ENCODE measurements at regions not wholly inside any gene's neighbourhood (a gene's known extent, or its start where the extent isn't known, plus 50 kb on each side); places are given as distances from the start of the nearest gene placed in this dataset.
A peak's percentile ranks its signal among the peaks of the same experiment; 100 is the strongest.

- no peak for DNase-seq
Observed at GRCh38 chr15:70172124-70172523, 74.4 kb upstream of the TLE3 start.

DNA sequence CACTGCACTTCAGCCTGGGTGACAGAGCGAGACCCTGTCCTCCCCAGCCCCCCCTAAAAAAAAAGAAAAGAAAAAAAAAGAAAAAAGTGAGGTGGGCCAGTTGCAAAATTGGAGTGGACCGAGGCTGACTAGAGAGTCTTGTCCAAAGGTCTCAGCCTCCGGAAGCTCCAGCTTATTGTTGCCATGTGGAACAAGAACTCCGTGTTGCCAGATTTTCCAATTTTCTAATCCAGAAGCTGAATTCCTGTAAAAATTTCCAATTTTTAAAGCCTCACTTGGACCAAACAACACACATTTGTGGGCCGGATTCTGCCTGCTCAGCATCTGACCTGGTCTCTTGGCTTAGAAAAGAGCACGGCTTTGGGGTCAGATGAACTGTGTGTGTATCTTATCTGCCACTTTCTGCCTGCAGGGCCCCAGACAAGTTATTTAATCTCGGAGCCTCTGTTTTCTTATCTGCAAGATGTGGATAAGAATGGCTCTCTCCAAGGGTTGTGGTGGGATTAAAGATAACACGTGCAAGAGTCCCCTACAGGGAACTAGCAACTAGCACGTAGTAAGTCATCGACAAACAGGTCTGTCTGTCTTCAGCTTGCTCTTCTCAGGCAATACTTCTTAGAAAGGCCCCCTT is 73.7 kb upstream of the TLE3 start:
- DNase-seq: no peak

- peak; percentile 37 for DNase-seq
Observed at GRCh38 chr15:70170096-70170699, 72.5 kb upstream of the TLE3 start.

GRCh38 chr15:70169147-70169546 is 71.4 kb upstream of the TLE3 start:
- no peak for DNase-seq

- DNase-seq: no peak
Observed at GRCh38 chr15:70167155-70167554, 69.4 kb upstream of the TLE3 start.

- DNase-seq: no peak
Observed at GRCh38 chr15:70166506-70167087, 68.9 kb upstream of the TLE3 start.

DNA sequence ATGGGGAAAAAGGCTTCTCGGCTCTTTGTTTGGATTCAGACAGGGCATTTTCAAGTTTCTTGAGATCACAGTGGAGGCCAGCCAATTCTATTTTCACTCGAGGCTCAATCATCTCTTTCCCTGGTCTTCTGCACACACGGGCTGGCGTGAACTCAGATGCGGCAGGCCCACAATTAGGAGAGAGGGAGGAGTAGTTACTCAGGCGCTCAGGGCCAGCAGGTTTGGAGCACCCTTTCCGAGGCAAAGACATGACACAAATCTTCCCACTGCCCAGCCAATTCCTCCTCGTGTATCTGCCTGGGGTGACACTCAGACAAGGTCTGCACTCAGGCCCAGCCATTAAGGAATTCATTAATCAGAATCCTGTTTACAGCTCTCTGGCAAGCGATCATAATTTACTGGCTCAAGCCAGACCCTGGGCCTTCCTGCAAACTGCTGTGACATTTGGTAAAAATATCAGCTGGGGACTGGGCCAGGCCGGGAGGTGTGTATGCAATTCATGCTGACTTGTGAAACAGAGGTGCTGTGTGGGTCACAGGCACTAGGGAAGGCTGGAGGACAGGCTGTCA is 68.1 kb upstream of the TLE3 start:
- DNase-seq: no peak

DNA sequence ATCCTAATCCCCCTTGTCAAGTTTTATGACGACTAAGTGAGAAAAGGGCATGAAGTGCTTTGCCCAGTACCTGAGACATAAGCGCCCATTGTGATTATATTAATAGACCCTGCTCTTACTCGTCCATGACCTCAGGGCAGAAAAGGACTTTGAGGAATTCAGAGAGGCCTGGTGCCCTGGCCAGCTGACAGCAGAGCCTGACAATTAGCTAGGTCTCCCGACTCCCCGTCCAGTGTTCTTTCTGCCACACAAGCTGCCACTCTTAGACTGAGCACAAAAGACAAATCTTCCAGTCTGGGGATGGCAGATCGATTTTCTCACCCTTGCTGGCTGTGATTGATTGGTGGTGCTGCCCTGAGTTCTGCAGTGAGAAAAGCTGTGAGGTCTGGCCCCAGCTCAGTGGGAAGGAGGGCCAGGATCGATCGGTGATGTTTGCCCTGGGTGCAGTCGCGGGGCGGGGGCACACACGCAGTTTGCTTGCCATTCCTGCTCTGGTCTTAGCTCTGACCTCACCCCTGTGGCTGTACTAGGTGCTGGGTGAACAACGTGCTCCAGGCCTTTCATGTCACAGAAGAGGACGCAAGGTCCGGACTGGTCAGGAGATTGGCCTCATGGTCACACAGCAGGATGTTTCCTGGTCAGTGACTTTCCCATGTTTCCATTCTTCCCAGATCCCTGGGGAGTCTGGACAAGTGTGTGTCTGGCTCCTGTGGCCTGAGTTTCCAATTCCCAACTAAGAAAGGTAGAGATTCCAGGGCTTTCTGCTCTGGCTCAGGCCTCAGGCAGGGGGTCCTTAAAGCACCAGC is 67.4 kb upstream of the TLE3 start:
- no peak for DNase-seq

- no peak for DNase-seq
Observed at GRCh38 chr15:70164156-70164900, 66.6 kb upstream of the TLE3 start.

GRCh38 chr15:70160803-70161565 is 63.3 kb upstream of the TLE3 start:
- no peak for DNase-seq

DNA sequence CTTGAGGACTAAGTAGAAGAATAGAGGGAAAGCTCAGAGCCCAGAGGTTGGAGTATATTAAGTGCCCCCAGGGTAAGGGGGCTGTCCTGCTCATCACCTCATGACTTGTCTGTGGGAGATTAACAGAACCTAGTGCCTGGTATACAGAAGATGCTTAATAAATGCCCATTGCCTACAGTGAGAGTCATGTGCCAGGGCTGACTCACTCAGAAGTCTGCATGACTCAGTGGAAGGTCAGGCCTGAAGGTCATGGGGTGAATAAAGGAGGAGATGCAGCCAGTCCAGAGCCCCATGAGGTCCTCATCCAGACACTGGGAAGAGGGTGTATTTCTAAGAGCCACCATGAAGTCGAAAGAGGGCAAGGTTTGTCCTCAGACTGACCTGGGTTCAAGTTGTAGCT is 62.5 kb upstream of the TLE3 start:
- peak; percentile 45 for DNase-seq

DNA sequence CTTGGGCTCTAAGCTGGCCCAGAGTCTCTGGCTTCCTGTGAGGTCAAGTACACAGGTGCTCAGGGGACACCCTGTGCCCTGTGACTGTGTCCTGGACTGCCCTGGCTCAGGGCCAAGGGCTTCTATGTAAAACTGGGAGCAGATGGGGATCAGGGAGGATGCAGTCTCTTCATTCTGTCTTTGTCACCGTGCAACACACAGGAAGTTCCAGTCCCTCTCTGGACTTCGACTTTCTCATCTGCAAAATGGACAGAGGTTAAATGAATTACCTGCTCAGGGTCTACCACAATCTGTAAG is 61.9 kb upstream of the TLE3 start:
- DNase-seq: no peak

DNA sequence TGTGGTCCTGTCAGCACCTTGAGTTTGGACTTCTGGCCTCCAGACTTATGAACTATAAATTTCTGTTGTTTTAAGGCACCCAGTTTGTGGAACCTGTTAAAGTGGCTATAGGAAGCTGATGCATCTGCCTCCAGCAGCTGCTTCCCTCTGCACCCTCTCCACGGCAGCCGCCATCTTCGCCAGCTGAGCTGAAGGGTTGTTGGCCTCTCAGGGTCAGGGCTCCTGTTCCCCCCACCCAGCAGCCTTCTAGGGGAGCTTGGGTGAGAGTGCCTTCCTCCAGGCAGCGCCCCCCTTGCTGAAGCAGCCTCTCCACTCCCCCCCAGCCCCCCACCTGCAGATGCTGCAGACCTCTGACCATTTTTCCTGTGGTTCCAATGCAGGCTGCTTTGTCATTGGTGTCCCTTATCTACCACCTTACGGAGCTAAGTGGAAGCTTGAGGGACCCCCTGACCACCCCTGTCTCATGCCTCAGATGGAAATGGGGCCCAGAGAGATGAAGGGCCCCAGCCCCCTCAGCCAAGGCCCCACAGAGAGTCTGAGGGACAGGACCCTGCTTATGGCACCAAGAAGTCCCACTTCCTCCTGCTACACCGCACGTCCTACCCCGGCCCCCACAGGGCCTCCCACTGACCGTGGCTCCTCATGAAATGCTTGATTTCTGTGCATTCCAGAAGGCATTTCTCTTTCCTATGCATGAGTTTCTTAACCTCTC is 61.4 kb upstream of the TLE3 start:
- DNase-seq: no peak

DNA sequence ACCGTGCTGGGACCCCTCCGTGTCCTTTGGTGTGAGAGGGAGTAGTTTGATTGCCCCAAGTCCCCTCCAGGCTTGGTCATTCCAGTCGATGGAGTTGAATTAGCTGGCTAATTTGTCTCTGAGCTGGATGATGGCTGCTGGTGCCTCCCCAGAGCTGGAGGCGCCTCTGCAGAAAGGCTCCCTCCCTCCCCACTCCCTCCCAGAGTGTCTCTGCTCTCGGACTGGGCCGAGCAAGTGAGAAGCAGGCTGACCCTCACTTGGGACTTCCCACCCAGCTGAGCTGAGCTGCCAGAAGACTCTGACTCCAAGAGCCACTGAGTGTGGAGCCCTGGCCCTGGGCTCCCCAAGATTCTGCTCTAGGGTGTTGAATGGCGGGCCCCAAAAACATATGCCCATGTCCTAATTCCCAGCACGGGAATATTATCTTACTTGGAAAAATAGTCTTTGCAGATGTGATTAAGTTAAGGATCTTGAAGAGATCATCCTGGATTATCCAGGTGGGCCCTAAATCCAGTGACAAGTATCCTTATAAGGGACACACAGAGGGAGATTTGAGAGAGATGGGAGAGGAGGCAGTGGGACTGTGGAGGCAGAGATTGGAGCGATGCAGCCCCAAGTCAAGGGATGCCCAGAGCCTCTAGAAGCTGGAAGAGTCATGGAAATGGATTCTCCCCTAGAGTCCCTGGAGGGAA is 60.7 kb upstream of the TLE3 start:
- no peak for DNase-seq

GRCh38 chr15:70156671-70157271 is 59.1 kb upstream of the TLE3 start:
- DNase-seq: no peak

GRCh38 chr15:70154718-70155347 is 57.1 kb upstream of the TLE3 start:
- DNase-seq: no peak

GRCh38 chr15:70153921-70154717 is 56.4 kb upstream of the TLE3 start:
- DNase-seq: no peak

DNA sequence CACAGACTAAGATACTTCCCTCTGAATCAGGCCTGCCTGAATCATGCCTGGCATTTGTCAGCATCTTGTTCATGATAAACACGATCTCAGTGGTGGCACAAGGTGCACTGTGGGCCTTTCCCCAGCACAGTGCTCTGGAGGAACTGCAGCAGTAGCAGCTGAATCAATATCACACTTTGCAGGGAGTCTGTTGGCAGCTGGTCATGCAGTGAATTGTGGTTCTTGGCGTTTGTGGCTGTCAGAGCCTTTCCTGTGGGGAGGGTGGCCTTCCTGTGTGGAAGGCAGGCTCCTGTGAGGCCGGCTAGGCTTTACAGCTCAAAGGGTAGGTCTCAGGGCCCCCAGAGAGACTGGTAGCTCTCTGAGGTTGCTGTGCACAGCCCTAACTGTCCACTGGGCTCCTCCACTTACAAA is 54.4 kb upstream of the TLE3 start:
- DNase-seq: peak; percentile 67

GRCh38 chr15:70151462-70151861 is 53.7 kb upstream of the TLE3 start:
- DNase-seq: no peak
